CD4-positive, alpha-beta T cell (primary cell): ENCODE measurements at regions not wholly inside any gene's neighbourhood (a gene's known extent, or its start where the extent isn't known, plus 50 kb on each side); places are given as distances from the start of the nearest gene placed in this dataset.
"Not testable (repeated sequence)": the region's sequence is repeated elsewhere in the genome, so short reads cannot be mapped to it uniquely, and the experiment has no call there.

ENCODE experiments used
- ATAC-seq: fragments of 200-7000 bp; cut with Tn5 transposase; one replicate; pipeline ENCODE4 v1.10.0; 2022; ENCODE audit warnings: mild to moderate bottlenecking; ENCODE audit not compliant: poor library complexity
- CTCF ChIA-PET: fragments of 350-600 bp; sonication (Branson Sonifier 250); formaldehyde crosslinking; loops from one replicate; lab custom pipeline; 2021; ENCODE audit warnings: antibody characterized with exemption, inconsistent platforms; lab: Charles Lee
- POLR2A ChIA-PET: fragments of 350-600 bp; sonication (Branson Sonifier 250); formaldehyde crosslinking; loops from one replicate; lab custom pipeline; 2021; ENCODE audit warnings: antibody characterized with exemption, inconsistent platforms; lab: Charles Lee
- DNase-seq, 14 experiments: peaks; one replicate each; pipeline ENCODE4 v3.0.0-alpha.2; 2013 to 2020; ENCODE audit warnings: mixed read lengths in 2 of 14
- H3K27ac ChIP-seq, 2 donors: one replicate each; pipeline versions ENCODE4 v1.5.1 to v1.7.0; 2013; ENCODE audit warnings: low read length in 2 of 2, low read depth in 1 of 2, mild to moderate bottlenecking in 1 of 2
- H3K27me3 ChIP-seq, 2 experiments: 1 replicate in 1 of 2; 2 replicates in 1 of 2; pipeline versions ENCODE4 v1.6.1 to v1.7.0; 2013; ENCODE audit warnings: low read length in 2 of 2, control low read depth in 1 of 2, mild to moderate bottlenecking in 1 of 2, moderate library complexity in 1 of 2; ENCODE audit not compliant: insufficient read depth in 2 of 2, control insufficient read depth in 1 of 2
- H3K36me3 ChIP-seq: one replicate; pipeline ENCODE4 v1.6.1; 2013; ENCODE audit warnings: low read length, control low read depth; ENCODE audit not compliant: insufficient read depth
- H3K4me1 ChIP-seq: one replicate; pipeline ENCODE4 v1.6.1; 2013; ENCODE audit warnings: low read length, control low read depth; ENCODE audit not compliant: insufficient read depth
- H3K4me3 ChIP-seq: one replicate; pipeline ENCODE4 v1.5.1; 2013; ENCODE audit warnings: mild to moderate bottlenecking, low read length, moderate library complexity
- H3K9me3 ChIP-seq, 2 experiments: 1 replicate in 1 of 2; 2 replicates in 1 of 2; pipeline versions ENCODE4 v1.6.1 to v1.7.0; 2013; ENCODE audit warnings: low read length in 2 of 2, mild to moderate bottlenecking in 2 of 2, control low read depth in 1 of 2, moderate library complexity in 1 of 2; ENCODE audit not compliant: control insufficient read depth in 1 of 2, insufficient read depth in 1 of 2
- H3K27ac Mint-ChIP-seq: one replicate; pipeline ENCODE4 v1.8.0; 2020; ENCODE audit warnings: mixed read lengths
- H3K27me3 Mint-ChIP-seq: one replicate; pipeline ENCODE4 v1.8.0; 2021; ENCODE audit warnings: mixed read lengths
- H3K36me3 Mint-ChIP-seq: one replicate; pipeline ENCODE4 v1.8.0; 2021; ENCODE audit warnings: low read depth, mixed read lengths
- H3K4me1 Mint-ChIP-seq: one replicate; pipeline ENCODE4 v1.8.0; 2021; ENCODE audit warnings: low read depth, mixed read lengths
- H3K4me3 Mint-ChIP-seq: one replicate; pipeline ENCODE4 v1.8.0; 2020; ENCODE audit warnings: mild to moderate bottlenecking, mixed read lengths
- H3K9me3 Mint-ChIP-seq: one replicate; pipeline ENCODE4 v1.8.0; 2020; ENCODE audit warnings: mixed read lengths
- CTCF ChIP-seq: fragments of 200-600 bp; IDR thresholded peaks from one replicate; pipeline ENCODE4 v1.8.0; 2022; ENCODE audit warnings: antibody characterized with exemption, mild to moderate bottlenecking
- intact Hi-C, 2 experiments: fragments of 100-400 bp; cut with DNase I in 1 of 2; cut with micrococcal nuclease in 1 of 2; formaldehyde crosslinking; loops; one replicate each; pipeline versions ENCODE4 v1.15.1 to v1.9.0; 2023 to 2025; cut with DNase I, micrococcal nuclease

DNA sequence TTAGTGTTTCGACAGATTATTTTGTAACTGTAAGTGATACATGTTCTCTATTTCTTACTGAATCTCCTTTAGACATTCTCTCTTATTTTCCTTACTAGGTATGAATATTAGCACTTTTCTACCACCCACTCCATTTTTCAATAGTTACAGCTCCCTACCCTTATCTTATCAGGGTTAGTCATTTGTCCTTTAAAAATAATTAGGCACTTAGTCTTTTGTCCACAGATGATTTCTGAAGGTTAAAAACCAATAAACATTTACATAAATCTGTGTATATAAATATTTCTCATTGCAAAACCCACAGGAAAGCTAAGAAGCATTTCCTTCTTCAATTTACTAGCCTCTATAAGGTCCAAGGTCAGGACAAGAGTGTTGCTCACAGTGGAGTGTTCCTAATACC is 624.1 kb upstream of the MIR17HG start:
- peaks cover 0 to 5% of the 10 kb centered on the region in 2 experiments for H3K9me3 ChIP-seq
- H3K27ac Mint-ChIP-seq = no peak overlapping the region
- no peak overlapping the region for H3K4me3 ChIP-seq
- POLR2A ChIA-PET = no interaction called here
- H3K9me3 Mint-ChIP-seq = peaks cover 12% of the 10 kb centered on the region
- no peaks in the 10 kb centered on the region for H3K27me3 Mint-ChIP-seq
- CTCF ChIA-PET = no interaction called here
- no peak for TF ChIP-seq CTCF
- H3K36me3 Mint-ChIP-seq = no peaks in the 10 kb centered on the region
- ATAC-seq (no peak), DNase-seq (no peak)
- H3K27ac ChIP-seq = no peak overlapping the region
- no peaks in the 10 kb centered on the region for H3K4me1 Mint-ChIP-seq
- H3K27me3 ChIP-seq = no peaks in the 10 kb centered on the region
- H3K4me3 Mint-ChIP-seq = no peak overlapping the region
- no peaks in the 10 kb centered on the region for H3K36me3 ChIP-seq
- no peaks in the 10 kb centered on the region for H3K4me1 ChIP-seq
- intact Hi-C loops = no loop called here

DNA sequence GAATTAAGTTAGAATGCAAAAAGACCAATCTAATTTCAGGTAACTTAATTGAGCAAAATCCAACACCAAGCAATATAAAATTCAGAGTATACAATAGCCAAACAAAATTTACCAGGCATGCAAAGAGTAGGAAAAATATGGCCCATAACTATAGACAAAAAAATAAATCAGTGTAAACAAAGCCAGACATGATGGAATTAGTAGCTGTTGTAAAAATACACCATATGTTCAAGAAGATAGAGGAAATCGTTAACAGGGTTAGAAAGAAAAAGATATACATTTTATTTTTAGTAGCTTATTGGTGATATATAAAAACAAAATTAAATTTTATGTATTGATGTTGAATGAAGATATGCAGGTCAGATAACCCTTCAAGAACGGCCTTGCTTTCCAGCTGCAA is 621.1 kb upstream of the MIR17HG start:
- Histone ChIP-seq H3K4me3 (no peak overlapping the region), H3K9me3 (peaks cover 0 to 10% of the 10 kb centered on the region in 2 experiments), H3K4me1 (no peaks in the 10 kb centered on the region), H3K27me3 (no peaks in the 10 kb centered on the region), H3K36me3 (no peaks in the 10 kb centered on the region), H3K27ac (no peak overlapping the region)
- DNase-seq (no peak), ATAC-seq (no peak)
- ChIA-PET POLR2A (no interaction called here), CTCF (no interaction called here)
- intact Hi-C loops = no loop called here
- no peaks in the 10 kb centered on the region for H3K27me3 Mint-ChIP-seq
- H3K36me3 Mint-ChIP-seq = no peaks in the 10 kb centered on the region
- no peak overlapping the region for H3K4me3 Mint-ChIP-seq
- no peaks in the 10 kb centered on the region for H3K4me1 Mint-ChIP-seq
- peaks cover 11% of the 10 kb centered on the region for H3K9me3 Mint-ChIP-seq
- TF ChIP-seq CTCF = no peak
- no peak overlapping the region for H3K27ac Mint-ChIP-seq

GRCh38 chr13:90732049-90732448 is 615.4 kb upstream of the MIR17HG start:
- ATAC-seq (no peak), DNase-seq (no peak)
- H3K4me3 Mint-ChIP-seq = no peak overlapping the region
- CTCF ChIA-PET = no interaction called here
- H3K27me3 Mint-ChIP-seq = no peaks in the 10 kb centered on the region
- Histone ChIP-seq H3K27ac (no peak overlapping the region), H3K4me1 (no peaks in the 10 kb centered on the region), H3K9me3 (peaks cover 0 to 14% of the 10 kb centered on the region in 2 experiments), H3K27me3 (no peaks in the 10 kb centered on the region), H3K36me3 (no peaks in the 10 kb centered on the region), H3K4me3 (no peak overlapping the region)
- no peaks in the 10 kb centered on the region for H3K4me1 Mint-ChIP-seq
- intact Hi-C loops = no loop called here
- no peak for TF ChIP-seq CTCF
- no peak overlapping the region for H3K27ac Mint-ChIP-seq
- H3K9me3 Mint-ChIP-seq = peaks cover 8% of the 10 kb centered on the region
- no peaks in the 10 kb centered on the region for H3K36me3 Mint-ChIP-seq
- POLR2A ChIA-PET = no interaction called here

DNA sequence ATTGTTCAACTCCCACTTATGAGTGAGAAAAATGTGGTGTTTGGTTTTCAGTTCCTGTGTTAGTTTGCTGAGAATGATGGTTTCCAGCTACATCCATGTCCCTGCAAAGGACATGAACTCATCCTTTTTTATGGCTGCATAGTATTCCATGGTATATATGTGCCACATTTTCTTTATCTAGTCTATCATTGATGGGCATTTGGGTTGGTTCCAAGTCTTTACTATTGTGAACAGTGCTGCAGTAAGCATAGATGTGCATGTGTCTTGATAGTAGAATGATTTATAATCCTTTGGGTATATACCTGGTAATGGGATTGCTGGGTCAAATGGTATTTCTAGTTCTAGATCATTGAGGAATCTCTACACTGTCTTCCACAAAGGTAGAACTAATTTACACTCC is 613.0 kb upstream of the MIR17HG start:
- H3K27ac Mint-ChIP-seq, ATAC-seq, H3K4me1 ChIP-seq, intact Hi-C loops, H3K36me3 Mint-ChIP-seq, H3K36me3 ChIP-seq, CTCF ChIA-PET, H3K4me3 ChIP-seq, H3K4me1 Mint-ChIP-seq, H3K9me3 Mint-ChIP-seq, H3K27me3 Mint-ChIP-seq, H3K4me3 Mint-ChIP-seq, H3K27ac ChIP-seq, DNase-seq, H3K27me3 ChIP-seq, POLR2A ChIA-PET: not testable (repeated sequence)
- H3K9me3 ChIP-seq = peaks cover 0 to 14% of the 10 kb centered on the region in 2 experiments
